Pancreas (tissue), 10 donors: ENCODE measurements at regions not wholly inside any gene's neighbourhood (a gene's known extent, or its start where the extent isn't known, plus 50 kb on each side); places are given as distances from the start of the nearest gene placed in this dataset.
A peak's percentile ranks its signal among the peaks of the same experiment; 100 is the strongest.

ENCODE experiments used
- ATAC-seq, 4 donors: fragments of 200-7000 bp; cut with Tn5 transposase; one replicate each; pipeline versions ENCODE4 v1.8.0 to v1.9.1; 2020; ENCODE audit warnings: mild to moderate bottlenecking in 4 of 4, moderate library complexity in 4 of 4
- DNase-seq, 6 donors: peaks; one replicate each; pipeline ENCODE4 v3.0.0-alpha.2; 2020
- FAIRE-seq: peaks from 2 replicates; lab custom pipeline; 2012; peaks lifted over from hg19 to GRCh38; lab: Jason Lieb, UNC
- H3K27ac ChIP-seq, 4 donors: fragments of 200-600 bp; sonication (generic); 1 replicate in 3 of 4; 2 replicates in 1 of 4; pipeline versions ENCODE4 v1.5.0 to v1.8.0; 2020
- H3K27me3 ChIP-seq, 4 donors: fragments of 200-600 bp; one replicate each; pipeline ENCODE4 v1.8.0; 2021
- H3K36me3 ChIP-seq, 3 donors: fragments of 200-600 bp; sonication (generic) in 1 of 3; one replicate each; pipeline versions ENCODE4 v1.5.0 to v1.8.0; 2020 to 2021
- H3K4me1 ChIP-seq, 3 donors: fragments of 200-600 bp; one replicate each; pipeline ENCODE4 v1.8.0; 2021
- H3K4me3 ChIP-seq, 4 donors: fragments of 200-600 bp; sonication (generic) in 2 of 4; one replicate each; pipeline versions ENCODE4 v1.5.0 to v1.8.0; 2020 to 2021
- H3K9me3 ChIP-seq, 4 donors: fragments of 200-600 bp; one replicate each; pipeline ENCODE4 v1.8.0; 2021
- CTCF ChIP-seq, 4 donors: fragments of 200-600 bp; sonication (generic) in 3 of 4; IDR thresholded peaks; one replicate each; pipeline versions ENCODE4 v1.5.0 to v1.8.0; 2021; ENCODE audit warnings: antibody characterized with exemption in 4 of 4
- WGBS, 2 donors: extraction: QIAGEN DNeasy Blood & Tissue Kit; methylation state at CpG; one replicate each; pipeline ENCODE4 v1.1.7; 2013; 5-methylcytosine and 5-hydroxymethylcytosine counted together
- intact Hi-C, 3 donors: fragments of 100-400 bp; cut with DNase I; formaldehyde crosslinking; loops; one replicate each; pipeline versions ENCODE4 v1.11.1 to v1.14.2; 2022
- donor health status: healthy with polysubstance abuse.
- donor health status: DM: no; HTN: no; CAD: no; lungs with moderate emphysema.
- donor health status: DM: no; HTN: no; CAD: no.
- donor health status: control.
- donor health status: control.
- donor health status: Bipolar disorder and iron deficiency.
- donor health status: DM: yes; HTN: yes; CAD: no.
- donor health status: DM: no; HTN: no; CAD: no.
- donor health status: DM: no; HTN: no; CAD: no.
- donor health status: DM: yes; HTN: yes; CAD: no.

GRCh38 chr22:34294476-34294875, 374.2 kb upstream of the LARGE1 start:
- intact Hi-C loops = no loop called here
- Histone ChIP-seq H3K9me3 (no peaks in the 10 kb centered on the region), H3K27ac (no peak overlapping the region), H3K4me1 (no peaks in the 10 kb centered on the region), H3K36me3 (no peaks in the 10 kb centered on the region), H3K4me3 (no peak overlapping the region), H3K27me3 (peaks cover 0 to 5% (median 1%) of the 10 kb centered on the region in 4 donors)
- WGBS, 2 donors = 52 to 55% methylated on average over 5 of the region's 5 CpGs
- DNase-seq = no peak
- peak in 1 of 4 donors; percentile 30 for ATAC-seq
- no peak for FAIRE-seq
- no peak for TF ChIP-seq CTCF (IDR thresholded peaks at IDR 0.05)

GRCh38 chr22:34294986-34295385, 374.7 kb upstream of the LARGE1 start:
- 28 to 32% methylated on average over 3 of the region's 3 CpGs for WGBS, 2 donors
- Histone ChIP-seq H3K4me3 (no peak overlapping the region), H3K27me3 (no peaks in the 10 kb centered on the region), H3K4me1 (no peaks in the 10 kb centered on the region), H3K27ac (no peak overlapping the region), H3K36me3 (no peaks in the 10 kb centered on the region), H3K9me3 (no peaks in the 10 kb centered on the region)
- FAIRE-seq (no peak), ATAC-seq (peak; percentile 43 to 66 (median 54)), DNase-seq (no peak)
- intact Hi-C loops = no loop called here
- no peak for TF ChIP-seq CTCF (IDR thresholded peaks at IDR 0.05)

DNA sequence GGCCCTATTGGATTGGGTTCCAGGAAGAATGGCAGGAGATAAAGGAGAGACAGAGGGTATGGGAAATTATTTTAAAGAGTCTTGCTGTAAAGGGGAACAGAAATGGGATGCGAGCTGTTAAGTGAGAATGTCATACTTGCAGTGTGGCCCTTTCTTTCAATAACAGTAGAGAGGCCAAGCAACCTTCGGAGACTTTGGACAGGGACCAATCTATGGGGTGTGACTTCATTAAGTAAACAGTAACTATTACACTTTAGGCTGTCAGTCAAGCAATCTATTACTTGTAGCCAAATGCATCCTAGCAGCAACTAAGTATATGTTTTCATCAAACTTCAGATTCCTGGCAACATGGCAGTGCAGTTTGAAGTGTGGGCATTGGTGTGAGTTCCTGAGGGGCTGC, 376.2 kb upstream of the LARGE1 start:
- Histone ChIP-seq H3K27me3 (no peaks in the 10 kb centered on the region), H3K27ac (no peak overlapping the region), H3K4me3 (no peak overlapping the region), H3K36me3 (no peaks in the 10 kb centered on the region), H3K4me1 (no peaks in the 10 kb centered on the region), H3K9me3 (no peaks in the 10 kb centered on the region)
- no peak for DNase-seq
- intact Hi-C loops = no loop called here
- TF ChIP-seq CTCF (IDR thresholded peaks at IDR 0.05) = no peak
- FAIRE-seq = no peak
- peak in 2 of 4 donors; percentile 28 to 32 for ATAC-seq
- WGBS, 2 donors = 44 to 53% methylated on average over 2 of the region's 2 CpGs

GRCh38 chr22:34297536-34298120, 377.4 kb upstream of the LARGE1 start:
- no peak overlapping the region for H3K4me3 ChIP-seq
- 79 to 90% methylated on average over 1 of the region's 1 CpG for WGBS, 2 donors
- FAIRE-seq (no peak), DNase-seq (peak in 1 of 6 donors; percentile 22), ATAC-seq (peak in 3 of 4 donors; percentile 28 to 68 (median 48))
- H3K4me1 ChIP-seq = no peaks in the 10 kb centered on the region
- H3K27me3 ChIP-seq = no peaks in the 10 kb centered on the region
- H3K27ac ChIP-seq = no peak overlapping the region
- no peaks in the 10 kb centered on the region for H3K9me3 ChIP-seq
- no peak for TF ChIP-seq CTCF (IDR thresholded peaks at IDR 0.05)
- H3K36me3 ChIP-seq = no peaks in the 10 kb centered on the region
- intact Hi-C loops = no loop called here

- no peak for FAIRE-seq
- H3K36me3 ChIP-seq = no peaks in the 10 kb centered on the region
- WGBS, 2 donors = 80 to 81% methylated on average over 1 of the region's 1 CpG
- no peaks in the 10 kb centered on the region for H3K9me3 ChIP-seq
- H3K4me3 ChIP-seq = no peak overlapping the region
- TF ChIP-seq CTCF (IDR thresholded peaks at IDR 0.05) = no peak
- no peaks in the 10 kb centered on the region for H3K27me3 ChIP-seq
- no peaks in the 10 kb centered on the region for H3K4me1 ChIP-seq
- H3K27ac ChIP-seq = no peak overlapping the region
- ATAC-seq = no peak
- no peak for DNase-seq
- intact Hi-C loops = no loop called here
Measured at GRCh38 chr22:34299496-34299895, 379.2 kb upstream of the LARGE1 start.
